HG02798 (cell line): ENCODE measurements at regions not wholly inside any gene's neighbourhood (a gene's known extent, or its start where the extent isn't known, plus 50 kb on each side); places are given as distances from the start of the nearest gene placed in this dataset.
"Not testable (repeated sequence)": the region's sequence is repeated elsewhere in the genome, so short reads cannot be mapped to it uniquely, and the experiment has no call there.

Experiments
- ATAC-seq: cut with Tn5 transposase; IDR thresholded peaks from one replicate; pipeline ENCODE4 v1.9.1; 2021; ENCODE audit warnings: mild to moderate bottlenecking; ENCODE audit not compliant: unreplicated experiment, poor library complexity

DNA sequence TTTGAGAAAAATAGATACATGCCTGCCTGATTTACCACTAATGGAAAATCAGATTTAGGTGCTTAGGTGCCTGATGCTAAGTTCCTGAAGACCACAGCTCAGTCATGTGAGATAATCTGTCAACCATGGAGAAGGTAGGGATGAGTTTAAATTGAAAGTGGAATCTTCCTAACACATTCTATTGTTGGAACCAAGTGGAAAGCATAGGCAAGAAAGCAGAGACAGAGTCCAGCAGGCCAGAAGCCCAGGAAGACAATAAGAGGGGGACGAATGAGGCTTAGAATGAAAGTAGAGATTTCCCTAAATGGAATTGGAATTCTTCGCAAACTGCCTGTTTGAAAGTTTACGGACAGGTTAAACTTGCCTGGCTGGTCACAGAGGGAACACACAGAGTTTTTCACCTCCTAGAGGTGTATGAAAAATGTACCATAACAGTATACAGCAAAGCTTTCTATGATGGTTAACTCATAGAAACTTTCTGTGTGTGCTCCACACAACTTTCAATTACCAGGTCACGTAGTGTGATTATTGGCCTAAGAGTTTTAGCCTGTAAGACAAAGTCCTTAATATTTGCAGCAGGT, 453.8 kb upstream of the KCNMB2 start:
- no peak for ATAC-seq

DNA sequence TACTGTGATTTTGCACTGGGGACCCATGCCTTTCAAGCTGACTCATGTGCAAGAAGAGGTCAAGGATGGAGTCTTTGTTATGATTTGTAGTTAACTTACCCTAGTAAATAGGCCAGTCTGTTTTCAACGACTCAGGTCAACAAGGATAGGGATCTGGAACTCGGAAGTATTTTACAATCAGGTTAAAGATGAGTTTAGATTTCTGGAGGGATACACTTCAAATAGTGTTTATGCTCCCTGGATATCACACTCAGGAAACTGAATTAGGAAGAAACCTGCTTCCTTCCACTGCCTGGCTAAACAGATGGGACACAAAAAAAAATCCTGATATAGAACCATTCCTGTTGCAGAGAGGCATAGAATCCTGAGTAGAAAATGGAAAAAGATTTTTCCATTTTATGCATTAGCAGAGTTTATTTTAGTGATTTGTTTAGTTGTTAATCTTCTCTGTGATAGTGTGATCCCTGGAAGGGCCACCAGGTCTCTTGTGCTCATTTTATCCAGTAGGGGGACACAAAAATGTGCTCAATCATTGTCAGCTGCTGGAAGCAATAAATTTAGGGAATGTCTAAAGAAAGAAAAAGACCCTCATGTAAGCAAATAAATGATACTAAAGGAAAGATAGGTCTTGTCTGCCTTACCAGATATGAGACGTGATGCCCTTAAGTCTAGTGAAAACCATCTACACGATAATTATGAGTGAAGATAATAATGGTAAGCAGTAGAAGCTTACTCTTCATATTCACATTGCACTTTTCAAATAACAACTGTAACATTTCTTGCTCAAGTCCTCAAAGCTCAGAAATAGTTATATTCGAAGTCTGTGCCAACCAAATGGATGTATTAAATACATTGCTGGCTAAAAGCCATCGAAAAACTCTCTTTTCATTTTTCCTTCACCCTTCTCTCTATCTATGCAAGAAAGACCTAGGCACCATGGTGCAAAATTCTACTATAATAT, 452.1 kb upstream of the KCNMB2 start:
- ATAC-seq = no peak

DNA sequence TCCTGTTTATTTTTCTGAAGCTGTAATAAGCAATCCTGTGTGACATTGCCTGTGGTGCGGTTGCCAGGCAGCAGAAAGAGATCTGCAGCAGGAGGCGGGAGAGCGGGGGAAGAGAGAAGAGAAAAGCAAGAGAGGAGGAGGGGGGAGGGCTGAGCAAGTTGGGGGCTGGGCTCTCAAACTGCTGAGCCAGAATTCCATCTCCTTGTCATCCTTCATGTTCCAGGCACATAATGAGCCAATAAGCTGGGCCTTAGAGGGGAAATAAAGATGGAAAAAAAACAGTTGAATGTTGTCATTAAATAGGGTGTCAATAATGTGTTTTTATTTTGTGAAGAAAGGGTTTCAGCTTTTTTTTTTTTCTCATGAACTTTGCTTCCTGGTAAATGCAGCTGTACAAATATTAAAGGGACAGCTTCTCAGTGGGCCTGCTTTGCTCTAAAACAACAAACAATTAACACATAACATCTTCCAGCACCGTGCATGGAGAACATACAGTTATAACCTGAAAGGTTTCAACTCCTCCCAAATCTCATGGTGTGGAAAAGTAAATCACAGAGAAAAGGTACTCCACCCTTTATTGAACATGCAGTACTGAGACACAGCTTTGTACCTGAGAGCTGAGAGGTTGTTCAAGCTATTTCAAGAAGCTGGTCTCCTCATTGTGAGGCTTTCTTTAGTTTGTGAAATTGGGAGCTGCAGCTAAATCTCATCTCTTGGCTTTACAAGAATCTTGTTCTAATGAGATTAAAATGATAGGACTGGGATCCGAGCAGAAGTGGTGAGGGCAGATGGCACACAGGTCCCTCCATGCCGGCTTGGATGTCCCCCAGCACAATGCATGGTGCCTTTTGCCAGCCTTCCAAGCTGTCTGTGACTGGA, 451.1 kb upstream of the KCNMB2 start:
- no peak for ATAC-seq

DNA sequence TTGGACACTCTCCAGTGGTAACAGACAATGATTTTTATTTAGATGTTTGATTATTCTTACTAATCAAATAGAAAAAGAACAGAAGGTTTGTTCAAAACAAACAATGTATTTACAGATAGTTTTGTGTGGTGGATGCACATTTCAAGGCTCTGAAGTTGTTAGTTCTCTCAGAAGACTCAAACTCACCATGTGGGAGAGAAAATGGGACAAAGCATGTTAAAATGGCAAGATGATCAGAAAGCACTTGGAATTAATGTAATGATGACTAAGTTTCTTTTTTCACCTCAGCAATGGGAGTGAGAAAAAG, 450.5 kb upstream of the KCNMB2 start:
- ATAC-seq = no peak

DNA sequence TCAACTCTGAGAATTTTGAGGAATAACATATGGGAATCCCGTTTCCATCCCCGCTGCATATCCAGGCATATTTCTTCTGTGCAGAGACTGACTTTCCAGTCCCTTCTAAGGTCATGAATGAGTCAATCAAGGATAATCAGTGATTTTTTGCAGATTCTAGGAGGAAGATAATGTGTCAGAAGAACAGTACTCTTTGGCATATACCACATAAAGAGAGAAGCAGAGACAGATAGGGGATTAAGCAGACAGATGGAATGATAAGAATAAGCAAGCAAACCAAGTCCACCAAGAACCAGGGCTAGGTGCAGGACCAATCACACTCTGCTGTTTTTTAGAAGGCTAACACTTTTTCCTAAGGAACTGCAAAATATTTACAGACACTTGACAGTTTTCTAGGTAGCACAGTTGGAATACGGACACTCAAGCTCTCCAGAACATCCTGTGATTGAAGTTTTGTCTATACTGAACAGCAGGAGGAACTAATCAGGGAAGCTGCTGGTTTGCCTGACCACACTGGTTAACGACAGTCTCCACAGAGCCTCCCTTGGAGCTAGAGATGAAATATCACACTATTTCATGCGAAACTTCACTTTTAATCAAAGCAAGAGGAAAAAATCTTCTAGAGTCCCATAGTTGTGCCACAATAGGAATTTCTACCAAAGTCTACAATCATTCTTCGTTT, 450.0 kb upstream of the KCNMB2 start:
- ATAC-seq = no peak

DNA sequence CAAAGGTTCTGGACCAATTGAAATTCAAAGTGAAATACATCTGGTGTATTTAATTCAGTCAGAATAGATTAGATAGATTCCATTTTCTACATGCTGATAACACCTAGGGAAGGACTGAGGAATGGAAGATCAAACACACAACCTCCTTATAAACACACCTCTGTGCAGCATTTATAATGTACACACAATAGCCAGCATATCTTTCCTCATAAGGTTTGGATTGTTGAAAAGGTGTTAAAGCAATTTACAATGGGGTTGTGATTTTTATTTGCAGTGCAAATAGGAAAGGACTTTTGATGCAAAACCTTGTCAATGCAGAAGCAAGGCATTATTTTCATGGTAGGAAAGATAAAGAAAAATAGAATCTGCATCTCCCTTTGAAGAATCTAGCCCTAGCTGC, 448.9 kb upstream of the KCNMB2 start:
- no peak for ATAC-seq

DNA sequence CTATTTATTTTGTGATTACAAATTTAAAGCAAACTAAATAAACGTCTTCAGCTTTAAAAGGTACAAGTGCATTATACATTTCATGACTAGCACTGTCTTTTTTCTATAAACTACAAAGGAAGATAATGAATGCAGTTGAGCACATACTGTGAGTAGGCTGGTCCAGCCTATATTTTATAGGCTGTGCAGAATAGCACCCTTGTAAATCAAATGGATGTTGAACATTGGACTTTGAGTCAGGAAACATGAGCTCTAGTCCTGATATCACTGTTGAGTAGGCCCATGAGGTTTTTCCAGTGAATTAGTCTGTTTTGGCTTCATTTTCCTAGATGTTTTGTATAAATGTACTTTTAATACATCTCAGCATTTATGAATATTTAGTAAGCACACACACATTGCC, 447.3 kb upstream of the KCNMB2 start:
- no peak for ATAC-seq

DNA sequence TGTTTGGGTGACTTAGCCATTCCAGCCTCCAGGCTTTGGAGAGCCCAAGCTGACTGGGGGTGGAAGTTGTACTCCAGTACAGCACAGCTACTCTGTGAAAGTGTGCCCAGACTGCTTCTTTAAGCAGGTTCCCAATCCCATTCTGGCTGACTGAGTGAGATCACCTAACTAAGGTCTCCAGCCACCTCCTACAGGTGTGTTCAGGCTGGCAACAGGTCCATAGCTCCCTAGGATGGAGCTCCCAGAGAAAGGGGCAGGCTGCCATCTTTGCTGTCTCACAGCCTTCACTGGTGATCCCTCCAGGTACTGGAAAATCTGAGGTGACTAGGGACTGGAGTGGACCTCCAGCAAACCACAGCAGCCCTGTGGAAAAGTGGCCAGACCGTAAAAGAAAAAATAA, 445.3 kb upstream of the KCNMB2 start:
- ATAC-seq = no peak

DNA sequence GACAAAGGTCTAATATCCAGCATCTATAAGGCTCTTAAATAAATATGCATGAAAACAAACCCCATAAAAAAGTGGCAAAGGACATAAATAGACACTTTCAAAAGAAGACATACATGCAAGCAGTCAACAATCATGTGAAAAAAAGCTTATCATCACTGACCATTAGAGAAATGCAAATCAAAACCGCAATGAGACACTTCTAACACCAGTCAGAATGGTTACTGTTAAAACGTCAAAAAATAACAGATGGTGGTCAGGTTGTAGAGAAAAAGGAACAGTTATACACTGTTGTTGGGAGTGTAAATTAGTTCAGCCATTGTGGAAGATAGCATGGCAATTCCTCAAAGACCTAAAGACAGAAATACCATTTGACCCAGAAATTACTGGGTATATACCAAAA, 440.7 kb upstream of the KCNMB2 start:
- peak; percentile 64 for ATAC-seq

DNA sequence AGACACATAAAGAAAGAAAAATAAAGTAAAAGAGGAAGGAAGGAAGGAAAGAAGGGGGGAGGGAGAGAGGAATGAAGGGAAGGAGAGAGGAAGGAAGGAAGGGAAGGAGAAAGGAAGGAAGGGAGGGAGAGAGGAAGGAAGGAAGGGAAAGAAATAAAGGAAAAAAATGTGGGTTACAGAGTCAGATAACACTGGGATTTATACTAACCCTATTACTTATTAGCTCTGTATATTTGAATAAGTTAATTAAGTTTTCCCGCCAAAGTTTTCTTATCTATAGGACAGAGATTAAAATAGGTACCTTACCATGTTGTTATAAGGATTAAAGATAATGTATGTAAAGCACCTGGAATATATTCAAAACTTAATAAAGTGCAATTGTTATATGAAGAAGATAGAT, 439.3 kb upstream of the KCNMB2 start:
- ATAC-seq = no peak

DNA sequence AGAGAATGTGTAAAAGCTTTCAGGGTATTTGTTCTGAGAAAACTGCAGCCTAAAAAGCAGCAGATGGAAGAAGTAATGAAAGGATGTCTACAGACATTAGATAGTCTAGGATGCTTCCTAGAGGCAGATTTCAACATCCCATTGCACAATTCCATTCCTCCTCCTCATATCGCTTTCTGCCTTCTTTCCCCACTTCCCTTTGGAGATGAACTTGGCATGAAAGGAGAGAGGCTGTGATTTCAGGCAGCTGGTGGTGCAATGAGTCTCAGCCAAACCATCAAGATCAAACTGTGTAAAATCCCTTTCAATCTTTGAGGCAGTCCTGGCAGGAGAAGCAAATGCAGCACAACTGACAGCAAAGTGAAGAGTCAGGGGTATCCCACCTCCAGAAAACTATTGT, 438.7 kb upstream of the KCNMB2 start:
- ATAC-seq = no peak

DNA sequence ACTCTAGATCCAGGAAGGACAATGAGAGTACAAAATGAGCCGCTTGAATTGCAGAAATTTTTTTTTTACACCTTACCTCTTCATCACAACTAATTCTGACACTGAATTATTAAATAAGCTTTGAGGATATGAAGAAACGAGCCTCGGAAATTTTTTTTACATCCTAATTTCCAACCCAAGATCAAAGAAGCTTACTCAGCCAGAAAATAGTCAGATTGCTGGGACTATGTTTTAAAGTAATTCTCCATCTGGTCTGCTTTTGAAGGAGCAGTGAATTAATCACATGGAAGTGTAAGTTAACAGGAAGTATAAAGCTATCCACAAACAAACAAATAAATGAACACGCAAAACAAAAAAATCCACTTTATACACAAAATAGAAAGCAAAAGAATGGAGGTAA, 437.0 kb upstream of the KCNMB2 start:
- ATAC-seq = no peak

DNA sequence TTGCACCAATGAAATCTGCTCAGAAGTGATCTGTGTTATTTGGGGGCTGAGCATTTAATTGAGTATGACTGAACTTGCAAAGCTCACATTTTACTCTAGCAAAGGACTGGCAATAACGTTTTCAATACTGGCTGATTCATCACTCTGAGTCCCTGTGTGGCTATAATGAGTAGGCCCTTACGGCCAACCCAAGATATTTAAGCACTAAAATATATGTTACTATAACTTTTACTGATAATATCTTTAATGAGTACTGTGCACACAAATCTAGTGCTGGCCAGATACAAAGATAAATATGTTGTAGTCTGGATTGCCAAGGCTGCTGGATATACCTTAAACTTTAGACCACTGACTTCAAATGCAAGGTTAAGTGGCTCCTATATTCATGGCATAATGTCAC, 436.4 kb upstream of the KCNMB2 start:
- no peak for ATAC-seq

DNA sequence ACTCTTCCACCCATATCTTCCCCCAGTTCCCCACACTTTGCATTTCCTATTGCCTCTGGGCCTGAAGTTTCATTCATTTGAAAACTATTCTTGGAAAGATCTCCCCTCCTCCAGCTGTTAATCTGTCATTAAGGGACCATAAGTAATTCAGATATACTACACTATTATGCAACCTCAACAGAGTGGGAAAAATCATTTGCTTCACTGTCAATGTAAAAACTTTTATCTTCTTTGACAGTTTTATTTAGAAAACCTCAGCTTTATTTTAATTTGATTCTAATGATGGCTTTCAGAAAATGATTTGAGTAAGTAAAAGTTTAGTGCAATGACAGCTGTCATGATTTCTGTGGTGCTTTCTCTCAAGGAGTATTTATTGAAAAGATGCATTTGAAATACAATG, 435.3 kb upstream of the KCNMB2 start:
- no peak for ATAC-seq

DNA sequence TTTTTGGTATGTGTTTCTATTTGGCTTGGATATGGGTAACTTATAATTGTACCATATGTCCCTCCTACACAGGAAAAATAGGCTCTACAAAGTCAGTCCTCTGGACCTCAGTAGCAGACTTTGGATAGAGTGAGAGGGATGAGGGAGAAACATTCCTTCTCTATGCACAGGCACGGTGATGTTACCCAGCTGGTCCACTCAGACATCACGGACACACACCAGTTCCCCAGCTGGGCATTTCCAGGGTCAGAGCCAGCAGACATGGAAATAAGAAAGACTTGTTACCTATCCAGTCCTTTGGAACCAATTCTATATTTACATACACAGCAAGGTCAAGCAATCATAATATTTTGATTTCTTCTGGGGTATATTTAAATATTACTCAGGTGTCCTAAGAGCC, 433.1 kb upstream of the KCNMB2 start:
- ATAC-seq = no peak

DNA sequence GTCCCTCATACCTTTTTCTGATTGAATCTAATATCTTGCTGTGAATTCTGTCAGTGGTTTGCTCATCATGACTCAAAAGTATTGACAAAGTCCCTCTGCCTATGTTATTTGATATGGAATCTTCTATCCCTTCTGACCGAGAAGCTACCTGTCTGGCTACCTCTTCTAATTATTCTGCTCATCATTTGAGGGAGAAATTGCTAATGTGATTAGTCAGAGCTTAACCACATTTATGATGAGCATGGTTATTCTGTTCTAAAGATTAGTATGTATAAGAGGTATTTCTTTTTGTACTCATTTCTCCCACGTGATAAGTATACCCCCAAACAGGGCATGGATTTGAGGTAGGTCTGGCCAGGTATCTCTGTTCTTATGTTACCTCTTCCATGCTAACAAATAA, 428.4 kb upstream of the KCNMB2 start:
- no peak for ATAC-seq

DNA sequence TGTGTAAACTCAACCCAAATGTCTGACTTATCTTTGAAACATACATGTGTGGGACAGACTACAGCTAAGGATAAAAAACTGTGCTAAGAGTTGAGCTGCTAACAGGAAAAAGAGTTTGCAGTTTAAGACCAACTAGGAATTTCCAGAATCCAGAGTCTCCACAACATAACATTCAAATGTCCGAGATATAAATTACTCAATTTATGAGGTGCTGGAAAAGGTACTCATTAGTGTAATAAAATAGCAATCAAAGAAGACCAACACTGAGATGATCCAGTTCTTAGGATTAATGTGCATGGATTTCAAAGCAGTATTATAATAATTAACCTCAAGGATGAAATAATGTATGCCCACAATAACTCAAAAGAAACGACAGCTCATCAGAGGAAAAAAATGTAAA, 426.5 kb upstream of the KCNMB2 start:
- no peak for ATAC-seq

DNA sequence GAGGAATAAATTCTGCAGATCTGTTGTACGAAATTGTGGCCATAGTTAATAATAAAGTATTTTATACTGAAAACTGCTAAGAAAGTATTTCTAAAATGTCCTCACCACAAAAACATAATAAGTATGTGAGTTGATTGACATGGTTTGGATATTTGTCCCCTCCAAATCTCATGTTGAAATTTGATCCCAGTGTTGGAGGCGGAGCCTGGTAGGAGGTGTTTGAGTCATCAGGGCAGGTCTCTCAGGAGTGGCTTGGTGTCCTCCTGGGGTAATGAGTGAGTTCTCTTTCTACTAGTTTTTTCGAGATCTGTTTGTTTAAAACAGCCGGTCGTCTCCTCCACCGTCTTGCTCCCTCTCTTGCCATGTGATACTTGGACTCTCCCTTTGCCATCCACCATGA, 424.1 kb upstream of the KCNMB2 start:
- no peak for ATAC-seq

DNA sequence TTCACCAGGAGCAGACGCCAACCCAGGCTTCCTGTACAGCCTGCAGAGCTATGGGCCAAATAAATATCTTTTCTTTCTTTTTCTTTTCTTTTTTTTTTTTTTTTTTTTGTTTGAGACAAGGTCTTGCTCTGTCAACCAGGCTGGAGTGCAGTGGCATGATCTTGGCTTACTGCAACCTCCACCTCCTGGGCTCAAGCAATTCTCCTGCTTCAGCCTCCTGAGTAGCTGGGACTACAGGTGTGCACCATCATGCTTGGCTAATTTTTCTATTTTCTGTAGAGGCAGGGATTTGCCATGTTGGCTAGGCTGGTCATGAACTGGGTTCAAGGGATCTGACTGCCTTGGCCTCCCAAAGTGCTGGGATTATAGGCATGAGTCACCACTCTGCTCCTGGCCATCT, 423.7 kb upstream of the KCNMB2 start:
- not testable (repeated sequence) for ATAC-seq

DNA sequence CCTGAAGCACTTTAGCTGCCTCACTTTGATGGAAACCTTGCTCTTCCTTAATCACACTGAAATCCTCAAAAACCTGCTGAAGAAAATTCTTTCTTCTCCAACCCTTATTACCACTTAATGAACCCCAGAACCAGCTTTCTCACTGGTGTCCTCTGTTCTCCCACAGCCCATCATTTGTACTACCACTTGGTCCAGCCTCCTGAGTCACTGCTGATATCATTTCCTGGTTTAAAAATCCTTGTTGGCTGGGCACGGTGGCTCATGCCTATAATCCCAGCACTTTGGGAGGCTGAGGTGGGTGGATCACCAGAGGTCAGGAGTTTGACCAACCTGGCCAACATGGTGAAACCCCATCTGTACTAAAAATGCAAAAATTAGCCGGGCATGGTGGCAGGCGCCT, 418.6 kb upstream of the KCNMB2 start:
- no peak for ATAC-seq
